H1 (cell line): ENCODE measurements at regions not wholly inside any gene's neighbourhood (a gene's known extent, or its start where the extent isn't known, plus 50 kb on each side); places are given as distances from the start of the nearest gene placed in this dataset.

Experiments
- EZH2 ChIP-seq: fragments of 200-600 bp; sonication (generic); IDR thresholded peaks from 2 replicates; pipeline ENCODE4 v1.7.1; 2012; ENCODE audit warnings: low read depth, mild to moderate bottlenecking, moderate library complexity, low read length, inconsistent platforms; ENCODE audit not compliant: severe bottlenecking
- JUN ChIP-seq: IDR thresholded peaks from 2 replicates; pipeline ENCODE4 v1.6.1; 2011; ENCODE audit warnings: low read depth, mild to moderate bottlenecking, improper control_type of control experiment, low read length
- NANOG ChIP-seq: IDR thresholded peaks from 2 replicates; pipeline ENCODE4 v1.6.1; 2011; ENCODE audit warnings: low read length, low read depth, mild to moderate bottlenecking, inconsistent platforms; ENCODE audit not compliant: insufficient read depth, poor library complexity, severe bottlenecking
- ZNF274 ChIP-seq: IDR thresholded peaks from 2 replicates; pipeline ENCODE4 v1.7.0; 2012; ENCODE audit warnings: low read length, borderline replicate concordance; ENCODE audit errors: extremely low read depth
- TF ChIP-seq, protein P1 (sequence below): fragments of 300-600 bp; sonication (generic); IDR thresholded peaks from 2 replicates; pipeline ENCODE4 v1.7.1; 2012; ENCODE audit warnings: low read length, moderate library complexity, mild to moderate bottlenecking, inconsistent platforms; ENCODE audit not compliant: insufficient replicate concordance

DNA sequence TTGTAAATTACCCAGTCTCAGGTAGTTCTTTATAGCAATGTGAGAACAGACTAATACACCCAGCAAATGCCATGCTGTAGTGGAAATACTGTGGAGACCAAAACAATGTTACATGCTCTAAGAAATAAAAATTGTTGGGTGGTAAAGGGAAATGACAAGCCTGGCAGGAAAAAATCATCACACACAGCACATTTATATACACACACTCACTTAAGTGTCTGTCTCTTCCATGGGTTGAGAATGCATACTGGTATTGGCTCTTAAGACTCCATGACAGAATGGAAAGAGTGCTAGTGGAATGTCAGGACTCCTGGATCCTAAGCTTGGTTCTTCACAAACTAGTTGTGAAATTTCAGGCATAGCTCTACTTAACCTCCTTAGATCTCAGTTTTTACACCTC, 343.0 kb downstream of the CD83 start (continued):
- TF ChIP-seq, protein P1, sequence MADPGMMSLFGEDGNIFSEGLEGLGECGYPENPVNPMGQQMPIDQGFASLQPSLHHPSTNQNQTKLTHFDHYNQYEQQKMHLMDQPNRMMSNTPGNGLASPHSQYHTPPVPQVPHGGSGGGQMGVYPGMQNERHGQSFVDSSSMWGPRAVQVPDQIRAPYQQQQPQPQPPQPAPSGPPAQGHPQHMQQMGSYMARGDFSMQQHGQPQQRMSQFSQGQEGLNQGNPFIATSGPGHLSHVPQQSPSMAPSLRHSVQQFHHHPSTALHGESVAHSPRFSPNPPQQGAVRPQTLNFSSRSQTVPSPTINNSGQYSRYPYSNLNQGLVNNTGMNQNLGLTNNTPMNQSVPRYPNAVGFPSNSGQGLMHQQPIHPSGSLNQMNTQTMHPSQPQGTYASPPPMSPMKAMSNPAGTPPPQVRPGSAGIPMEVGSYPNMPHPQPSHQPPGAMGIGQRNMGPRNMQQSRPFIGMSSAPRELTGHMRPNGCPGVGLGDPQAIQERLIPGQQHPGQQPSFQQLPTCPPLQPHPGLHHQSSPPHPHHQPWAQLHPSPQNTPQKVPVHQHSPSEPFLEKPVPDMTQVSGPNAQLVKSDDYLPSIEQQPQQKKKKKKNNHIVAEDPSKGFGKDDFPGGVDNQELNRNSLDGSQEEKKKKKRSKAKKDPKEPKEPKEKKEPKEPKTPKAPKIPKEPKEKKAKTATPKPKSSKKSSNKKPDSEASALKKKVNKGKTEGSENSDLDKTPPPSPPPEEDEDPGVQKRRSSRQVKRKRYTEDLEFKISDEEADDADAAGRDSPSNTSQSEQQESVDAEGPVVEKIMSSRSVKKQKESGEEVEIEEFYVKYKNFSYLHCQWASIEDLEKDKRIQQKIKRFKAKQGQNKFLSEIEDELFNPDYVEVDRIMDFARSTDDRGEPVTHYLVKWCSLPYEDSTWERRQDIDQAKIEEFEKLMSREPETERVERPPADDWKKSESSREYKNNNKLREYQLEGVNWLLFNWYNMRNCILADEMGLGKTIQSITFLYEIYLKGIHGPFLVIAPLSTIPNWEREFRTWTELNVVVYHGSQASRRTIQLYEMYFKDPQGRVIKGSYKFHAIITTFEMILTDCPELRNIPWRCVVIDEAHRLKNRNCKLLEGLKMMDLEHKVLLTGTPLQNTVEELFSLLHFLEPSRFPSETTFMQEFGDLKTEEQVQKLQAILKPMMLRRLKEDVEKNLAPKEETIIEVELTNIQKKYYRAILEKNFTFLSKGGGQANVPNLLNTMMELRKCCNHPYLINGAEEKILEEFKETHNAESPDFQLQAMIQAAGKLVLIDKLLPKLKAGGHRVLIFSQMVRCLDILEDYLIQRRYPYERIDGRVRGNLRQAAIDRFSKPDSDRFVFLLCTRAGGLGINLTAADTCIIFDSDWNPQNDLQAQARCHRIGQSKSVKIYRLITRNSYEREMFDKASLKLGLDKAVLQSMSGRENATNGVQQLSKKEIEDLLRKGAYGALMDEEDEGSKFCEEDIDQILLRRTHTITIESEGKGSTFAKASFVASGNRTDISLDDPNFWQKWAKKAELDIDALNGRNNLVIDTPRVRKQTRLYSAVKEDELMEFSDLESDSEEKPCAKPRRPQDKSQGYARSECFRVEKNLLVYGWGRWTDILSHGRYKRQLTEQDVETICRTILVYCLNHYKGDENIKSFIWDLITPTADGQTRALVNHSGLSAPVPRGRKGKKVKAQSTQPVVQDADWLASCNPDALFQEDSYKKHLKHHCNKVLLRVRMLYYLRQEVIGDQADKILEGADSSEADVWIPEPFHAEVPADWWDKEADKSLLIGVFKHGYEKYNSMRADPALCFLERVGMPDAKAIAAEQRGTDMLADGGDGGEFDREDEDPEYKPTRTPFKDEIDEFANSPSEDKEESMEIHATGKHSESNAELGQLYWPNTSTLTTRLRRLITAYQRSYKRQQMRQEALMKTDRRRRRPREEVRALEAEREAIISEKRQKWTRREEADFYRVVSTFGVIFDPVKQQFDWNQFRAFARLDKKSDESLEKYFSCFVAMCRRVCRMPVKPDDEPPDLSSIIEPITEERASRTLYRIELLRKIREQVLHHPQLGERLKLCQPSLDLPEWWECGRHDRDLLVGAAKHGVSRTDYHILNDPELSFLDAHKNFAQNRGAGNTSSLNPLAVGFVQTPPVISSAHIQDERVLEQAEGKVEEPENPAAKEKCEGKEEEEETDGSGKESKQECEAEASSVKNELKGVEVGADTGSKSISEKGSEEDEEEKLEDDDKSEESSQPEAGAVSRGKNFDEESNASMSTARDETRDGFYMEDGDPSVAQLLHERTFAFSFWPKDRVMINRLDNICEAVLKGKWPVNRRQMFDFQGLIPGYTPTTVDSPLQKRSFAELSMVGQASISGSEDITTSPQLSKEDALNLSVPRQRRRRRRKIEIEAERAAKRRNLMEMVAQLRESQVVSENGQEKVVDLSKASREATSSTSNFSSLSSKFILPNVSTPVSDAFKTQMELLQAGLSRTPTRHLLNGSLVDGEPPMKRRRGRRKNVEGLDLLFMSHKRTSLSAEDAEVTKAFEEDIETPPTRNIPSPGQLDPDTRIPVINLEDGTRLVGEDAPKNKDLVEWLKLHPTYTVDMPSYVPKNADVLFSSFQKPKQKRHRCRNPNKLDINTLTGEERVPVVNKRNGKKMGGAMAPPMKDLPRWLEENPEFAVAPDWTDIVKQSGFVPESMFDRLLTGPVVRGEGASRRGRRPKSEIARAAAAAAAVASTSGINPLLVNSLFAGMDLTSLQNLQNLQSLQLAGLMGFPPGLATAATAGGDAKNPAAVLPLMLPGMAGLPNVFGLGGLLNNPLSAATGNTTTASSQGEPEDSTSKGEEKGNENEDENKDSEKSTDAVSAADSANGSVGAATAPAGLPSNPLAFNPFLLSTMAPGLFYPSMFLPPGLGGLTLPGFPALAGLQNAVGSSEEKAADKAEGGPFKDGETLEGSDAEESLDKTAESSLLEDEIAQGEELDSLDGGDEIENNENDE: no peak
- TF ChIP-seq EZH2 (no peak), NANOG (no peak), ZNF274 (no peak), JUN (no peak)
